Cardiac muscle cell (in vitro differentiated cells and primary cell): ENCODE measurements at regions not wholly inside any gene's neighbourhood (a gene's known extent, or its start where the extent isn't known, plus 50 kb on each side); places are given as distances from the start of the nearest gene placed in this dataset.

Source experiments
- DNase-seq, 2 donors: peaks; one replicate each; pipeline versions ENCODE4 v3.0.0 to v3.0.0-alpha.2; 2010 to 2017; ENCODE audit warnings: low read depth in 1 of 2, low spot score in 1 of 2
- H3K27ac ChIP-seq: fragments of 200-600 bp; sonication (generic); 2 replicates; pipeline ENCODE4 v1.5.1; 2016
- H3K27me3 ChIP-seq: fragments of 200-600 bp; sonication (generic); 2 replicates; pipeline ENCODE4 v1.6.0; 2016; ENCODE audit warnings: control low read depth
- H3K36me3 ChIP-seq: fragments of 200-600 bp; sonication (generic); 2 replicates; pipeline ENCODE4 v1.5.1; 2016; ENCODE audit warnings: control low read depth
- H3K4me1 ChIP-seq: fragments of 200-600 bp; sonication (generic); 2 replicates; pipeline ENCODE4 v1.8.1; 2017; ENCODE audit warnings: low read depth, mild to moderate bottlenecking, mixed run types
- H3K4me3 ChIP-seq: fragments of 200-600 bp; sonication (generic); 2 replicates; pipeline ENCODE4 v1.5.1; 2016; ENCODE audit warnings: mild to moderate bottlenecking
- H3K9me3 ChIP-seq: fragments of 200-600 bp; sonication (generic); 2 replicates; pipeline ENCODE4 v1.5.1; 2017; ENCODE audit warnings: low read depth, mild to moderate bottlenecking, control low read depth
- CTCF ChIP-seq: IDR thresholded peaks from 2 replicates; pipeline ENCODE4 v1.5.1; 2012; ENCODE audit warnings: low read depth, mild to moderate bottlenecking, low read length

GRCh38 chr3:106611116-106611515 is 742.3 kb upstream of the CBLB start:
- no peak for TF ChIP-seq CTCF
- DNase-seq, result no peak
- H3K27me3 ChIP-seq, result no peaks in the 10 kb centered on the region
- no peaks in the 10 kb centered on the region for H3K36me3 ChIP-seq
- no peaks in the 10 kb centered on the region for H3K9me3 ChIP-seq
- H3K27ac ChIP-seq, result no peak overlapping the region
- H3K4me3 ChIP-seq, result no peak overlapping the region
- no peaks in the 10 kb centered on the region for H3K4me1 ChIP-seq

GRCh38 chr3:106611841-106612240 is 743.0 kb upstream of the CBLB start:
- H3K4me1 ChIP-seq, result no peaks in the 10 kb centered on the region
- peak in 1 of 2 donors; percentile 71 for DNase-seq

GRCh38 chr3:106616556-106616955 is 747.7 kb upstream of the CBLB start:
- TF ChIP-seq CTCF, result no peak
- no peaks in the 10 kb centered on the region for H3K4me1 ChIP-seq
- H3K9me3 ChIP-seq, result no peaks in the 10 kb centered on the region
- no peak for DNase-seq
- H3K4me3 ChIP-seq, result no peak overlapping the region
- H3K36me3 ChIP-seq, result no peaks in the 10 kb centered on the region
- no peaks in the 10 kb centered on the region for H3K27me3 ChIP-seq
- no peak overlapping the region for H3K27ac ChIP-seq

More at GRCh38 chr3:106611841-106612240, 743.0 kb upstream of the CBLB start:
- no peaks in the 10 kb centered on the region for H3K9me3 ChIP-seq
- H3K27me3 ChIP-seq, result no peaks in the 10 kb centered on the region
- H3K27ac ChIP-seq, result no peak overlapping the region
- H3K4me3 ChIP-seq, result no peak overlapping the region
- no peaks in the 10 kb centered on the region for H3K36me3 ChIP-seq
- TF ChIP-seq CTCF, result no peak

GRCh38 chr3:106617276-106617675 is 748.5 kb upstream of the CBLB start:
- H3K9me3 ChIP-seq, result no peaks in the 10 kb centered on the region
- H3K4me1 ChIP-seq, result no peaks in the 10 kb centered on the region
- no peak for DNase-seq
- no peak for TF ChIP-seq CTCF
- H3K4me3 ChIP-seq, result no peak overlapping the region
- H3K27ac ChIP-seq, result no peak overlapping the region
- no peaks in the 10 kb centered on the region for H3K36me3 ChIP-seq
- no peaks in the 10 kb centered on the region for H3K27me3 ChIP-seq

- H3K36me3 ChIP-seq, result no peaks in the 10 kb centered on the region
- DNase-seq, result no peak
- H3K27ac ChIP-seq, result no peak overlapping the region
- no peak for TF ChIP-seq CTCF
- H3K9me3 ChIP-seq, result no peaks in the 10 kb centered on the region
- no peak overlapping the region for H3K4me3 ChIP-seq
- H3K4me1 ChIP-seq, result no peaks in the 10 kb centered on the region
- no peaks in the 10 kb centered on the region for H3K27me3 ChIP-seq
Observed at GRCh38 chr3:106620646-106621045, 751.8 kb upstream of the CBLB start.

- H3K9me3 ChIP-seq, result no peaks in the 10 kb centered on the region
- no peaks in the 10 kb centered on the region for H3K27me3 ChIP-seq
- DNase-seq, result no peak
- H3K4me1 ChIP-seq, result no peaks in the 10 kb centered on the region
- H3K36me3 ChIP-seq, result no peaks in the 10 kb centered on the region
- H3K4me3 ChIP-seq, result no peak overlapping the region
- H3K27ac ChIP-seq, result no peak overlapping the region
- TF ChIP-seq CTCF, result no peak
Observed at GRCh38 chr3:106624154-106624553, 753.1 kb upstream of the CCDC54 start.
